Activated CD4-positive, alpha-beta memory T cell treated with anti-CD3 and anti-CD28 coated beads for 36 hours (primary cell): ENCODE measurements at regions not wholly inside any gene's neighbourhood (a gene's known extent, or its start where the extent isn't known, plus 50 kb on each side); places are given as distances from the start of the nearest gene placed in this dataset.

ENCODE experiments used
- CTCF ChIA-PET: fragments of 350-600 bp; sonication (Branson Sonifier 250); formaldehyde crosslinking; loops from one replicate; lab custom pipeline; 2021; ENCODE audit warnings: antibody characterized with exemption, inconsistent platforms; lab: Charles Lee
- POLR2A ChIA-PET: fragments of 350-600 bp; sonication (Branson Sonifier 250); formaldehyde crosslinking; loops from one replicate; lab custom pipeline; 2021; ENCODE audit warnings: antibody characterized with exemption; lab: Charles Lee
- DNase-seq: peaks from one replicate; pipeline ENCODE4 v3.0.0-alpha.2; 2020
- H3K27ac Mint-ChIP-seq: one replicate; pipeline ENCODE4 v1.8.0; 2021; ENCODE audit warnings: mixed read lengths
- H3K27me3 Mint-ChIP-seq: one replicate; pipeline ENCODE4 v1.8.0; 2021; ENCODE audit warnings: mixed read lengths
- H3K36me3 Mint-ChIP-seq: one replicate; pipeline ENCODE4 v1.8.0; 2021; ENCODE audit warnings: mixed read lengths
- H3K4me1 Mint-ChIP-seq: one replicate; pipeline ENCODE4 v1.8.0; 2021; ENCODE audit warnings: low read depth, mixed read lengths
- H3K4me3 Mint-ChIP-seq: one replicate; pipeline ENCODE4 v1.8.0; 2021; ENCODE audit warnings: mild to moderate bottlenecking, mixed read lengths
- H3K9me3 Mint-ChIP-seq: one replicate; pipeline ENCODE4 v1.8.0; 2021; ENCODE audit warnings: mixed read lengths
- intact Hi-C: fragments of 100-400 bp; cut with micrococcal nuclease; formaldehyde crosslinking; loops from one replicate; pipeline ENCODE4 v1.15.1; 2023

- Mint-ChIP-seq H3K4me3 (no peak overlapping the region), H3K4me1 (no peaks in the 10 kb centered on the region), H3K27me3 (no peaks in the 10 kb centered on the region), H3K27ac (no peak overlapping the region), H3K9me3 (peaks cover 43% of the 10 kb centered on the region), H3K36me3 (no peaks in the 10 kb centered on the region)
- intact Hi-C loops: no loop called here
- POLR2A ChIA-PET: no interaction called here
- DNase-seq: no peak
- CTCF ChIA-PET: no interaction called here
These were observed 136.1 kb upstream of the ELAVL2 start for GRCh38 chr9:23962101-23962500.

DNA sequence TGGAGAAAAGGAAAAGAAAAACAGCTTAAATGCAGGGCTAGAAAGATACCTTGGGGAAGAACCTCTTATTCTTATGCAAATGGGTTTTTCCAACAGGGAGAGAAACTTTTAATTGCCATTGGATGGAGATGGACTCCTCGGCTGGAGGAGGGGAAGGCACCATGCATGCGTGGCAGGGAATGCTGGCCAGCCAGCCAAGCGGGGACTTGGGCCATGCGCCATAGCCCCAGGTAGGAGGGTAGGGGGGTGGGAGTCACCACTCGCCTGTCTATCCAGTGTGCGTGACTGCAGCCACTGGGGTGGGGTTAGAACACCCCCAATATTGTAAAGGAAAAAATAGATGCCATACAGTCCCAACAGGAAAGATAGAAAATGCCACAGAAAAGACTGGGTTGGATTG, 119.9 kb upstream of the ELAVL2 start:
- ChIA-PET POLR2A (no interaction called here), CTCF (no interaction called here)
- H3K27me3 Mint-ChIP-seq: no peaks in the 10 kb centered on the region
- no peaks in the 10 kb centered on the region for H3K4me1 Mint-ChIP-seq
- DNase-seq: no peak
- H3K36me3 Mint-ChIP-seq: no peaks in the 10 kb centered on the region
- no peak overlapping the region for H3K27ac Mint-ChIP-seq
- intact Hi-C loops: no loop called here
- peaks cover 22% of the 10 kb centered on the region for H3K9me3 Mint-ChIP-seq
- no peak overlapping the region for H3K4me3 Mint-ChIP-seq

- Mint-ChIP-seq H3K27me3 (no peaks in the 10 kb centered on the region), H3K9me3 (peaks cover 17% of the 10 kb centered on the region), H3K4me3 (no peak overlapping the region), H3K27ac (no peak overlapping the region), H3K4me1 (no peaks in the 10 kb centered on the region), H3K36me3 (no peaks in the 10 kb centered on the region)
- POLR2A ChIA-PET: no interaction called here
- intact Hi-C loops: no loop called here
- no peak for DNase-seq
- CTCF ChIA-PET: no interaction called here
These were observed 115.0 kb upstream of the ELAVL2 start for GRCh38 chr9:23941051-23941450.

GRCh38 chr9:23938908-23939307, 112.9 kb upstream of the ELAVL2 start:
- intact Hi-C loops: no loop called here
- ChIA-PET CTCF (no interaction called here), POLR2A (no interaction called here)
- no peaks in the 10 kb centered on the region for H3K4me1 Mint-ChIP-seq
- DNase-seq: no peak
- H3K36me3 Mint-ChIP-seq: no peaks in the 10 kb centered on the region
- peaks cover 16% of the 10 kb centered on the region for H3K9me3 Mint-ChIP-seq
- H3K4me3 Mint-ChIP-seq: no peak overlapping the region
- H3K27ac Mint-ChIP-seq: no peak overlapping the region
- H3K27me3 Mint-ChIP-seq: no peaks in the 10 kb centered on the region

DNA sequence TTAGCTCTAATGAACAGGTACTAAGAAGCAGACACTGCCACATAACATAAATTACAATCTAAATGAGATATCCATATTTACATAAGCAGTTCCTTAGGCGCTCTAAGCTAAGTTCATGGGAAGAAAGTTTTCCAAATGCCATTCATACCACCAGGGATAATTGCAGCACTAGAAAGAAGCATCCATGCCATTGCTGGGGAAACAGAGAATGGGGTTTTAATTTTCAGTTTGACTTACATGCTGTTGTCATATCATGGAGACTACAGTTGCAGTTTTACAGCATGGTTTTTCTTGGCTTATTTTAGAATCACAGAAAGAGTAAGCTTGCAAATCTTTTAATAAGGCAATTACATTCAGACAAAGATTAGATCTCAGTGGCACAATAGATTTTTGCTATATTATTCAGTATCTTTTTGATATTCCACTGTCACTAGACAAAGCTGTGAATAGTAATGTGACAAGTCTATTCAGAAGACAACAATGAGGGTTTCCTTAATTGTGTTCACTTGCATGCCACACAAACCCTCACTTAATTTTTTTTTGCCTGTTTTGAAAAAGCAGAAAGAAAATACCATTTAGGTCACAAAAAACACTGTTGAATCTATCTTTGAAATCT, 108.4 kb upstream of the ELAVL2 start:
- ChIA-PET POLR2A (no interaction called here), CTCF (no interaction called here)
- Mint-ChIP-seq H3K4me3 (no peak overlapping the region), H3K36me3 (no peaks in the 10 kb centered on the region), H3K4me1 (no peaks in the 10 kb centered on the region), H3K27ac (no peak overlapping the region), H3K9me3 (peaks cover 2% of the 10 kb centered on the region), H3K27me3 (no peaks in the 10 kb centered on the region)
- no peak for DNase-seq
- intact Hi-C loops: no loop called here

GRCh38 chr9:23933348-23933747, 107.3 kb upstream of the ELAVL2 start:
- Mint-ChIP-seq H3K27me3 (no peaks in the 10 kb centered on the region), H3K9me3 (peaks cover 4% of the 10 kb centered on the region), H3K4me1 (no peaks in the 10 kb centered on the region), H3K4me3 (no peak overlapping the region), H3K27ac (no peak overlapping the region), H3K36me3 (no peaks in the 10 kb centered on the region)
- ChIA-PET CTCF (no interaction called here), POLR2A (interaction anchor here (0.5 kb wide), 1 partner anchor 101 kb away, joined by 3 read pairs; no protein-coding TSS in a partner anchor)
- intact Hi-C loops: no loop called here
- no peak for DNase-seq

GRCh38 chr9:23926368-23926767, 100.3 kb upstream of the ELAVL2 start:
- H3K27ac Mint-ChIP-seq: no peak overlapping the region
- CTCF ChIA-PET: no interaction called here
- H3K9me3 Mint-ChIP-seq: peaks cover 11% of the 10 kb centered on the region
- H3K36me3 Mint-ChIP-seq: no peaks in the 10 kb centered on the region
- intact Hi-C loops: no loop called here
- H3K4me3 Mint-ChIP-seq: no peak overlapping the region
- no peak for DNase-seq
- no peaks in the 10 kb centered on the region for H3K4me1 Mint-ChIP-seq
- POLR2A ChIA-PET: no interaction called here
- no peaks in the 10 kb centered on the region for H3K27me3 Mint-ChIP-seq

DNA sequence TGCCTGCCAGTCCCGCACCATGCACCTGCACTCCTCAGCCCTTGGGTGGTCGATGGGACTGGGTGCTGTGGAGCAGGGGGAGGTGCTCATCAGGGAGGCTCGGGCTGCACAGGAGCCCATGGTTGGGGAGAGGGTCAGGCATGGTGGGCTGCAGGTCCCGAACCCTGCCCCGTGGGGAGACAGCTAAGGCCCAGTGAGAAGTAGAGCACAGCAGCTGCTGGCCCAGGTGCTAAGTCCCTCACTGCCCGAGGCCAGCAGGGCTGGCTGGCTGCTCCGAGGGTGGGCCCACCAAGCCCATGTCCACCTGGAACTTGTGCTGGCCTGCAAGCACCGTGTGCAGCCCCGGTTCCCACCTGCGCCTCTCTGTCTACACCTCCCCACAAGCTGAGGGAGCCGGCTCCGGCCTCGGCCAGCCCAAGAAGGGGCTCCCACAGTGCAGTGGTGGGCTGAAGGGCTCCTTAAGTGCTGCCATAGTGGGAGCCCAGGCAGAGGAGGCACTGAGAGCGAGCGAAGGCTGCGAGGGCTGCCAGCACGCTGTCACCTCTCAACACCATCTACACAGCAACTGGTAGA, 88.5 kb upstream of the ELAVL2 start:
- Mint-ChIP-seq H3K4me3 (no peak overlapping the region), H3K9me3 (peaks cover 18% of the 10 kb centered on the region), H3K4me1 (no peaks in the 10 kb centered on the region), H3K27me3 (no peaks in the 10 kb centered on the region), H3K27ac (no peak overlapping the region), H3K36me3 (no peaks in the 10 kb centered on the region)
- CTCF ChIA-PET: no interaction called here
- intact Hi-C loops: no loop called here
- DNase-seq: no peak
- POLR2A ChIA-PET: no interaction called here

- no peak overlapping the region for H3K4me3 Mint-ChIP-seq
- no peaks in the 10 kb centered on the region for H3K4me1 Mint-ChIP-seq
- CTCF ChIA-PET: no interaction called here
- no peaks in the 10 kb centered on the region for H3K27me3 Mint-ChIP-seq
- DNase-seq: no peak
- intact Hi-C loops: no loop called here
- no peaks in the 10 kb centered on the region for H3K36me3 Mint-ChIP-seq
- peaks cover 4% of the 10 kb centered on the region for H3K9me3 Mint-ChIP-seq
- no peak overlapping the region for H3K27ac Mint-ChIP-seq
- POLR2A ChIA-PET: no interaction called here
These were observed 81.3 kb upstream of the ELAVL2 start for GRCh38 chr9:23907343-23907742.

DNA sequence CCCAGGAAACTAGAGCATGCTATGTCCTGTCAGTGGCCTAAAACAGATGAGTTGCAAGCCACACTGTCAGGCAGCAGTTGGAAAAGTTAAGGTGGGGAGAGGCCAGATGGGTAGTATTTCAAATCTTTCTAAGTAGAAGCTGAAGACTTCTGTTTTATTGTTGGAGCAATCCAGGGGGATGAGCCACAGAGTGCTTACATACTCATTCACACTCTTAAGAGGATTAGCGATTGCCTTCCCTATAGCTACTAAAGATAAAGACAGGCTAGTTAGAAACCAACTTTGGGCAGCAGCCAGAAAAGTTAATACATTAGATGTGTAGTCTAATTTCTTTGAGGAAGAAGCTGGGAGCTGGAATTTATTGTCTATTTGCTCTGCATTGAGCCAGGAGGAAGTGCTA, 61.7 kb upstream of the ELAVL2 start:
- Mint-ChIP-seq H3K27ac (no peak overlapping the region), H3K4me1 (no peaks in the 10 kb centered on the region), H3K9me3 (peaks cover 31% of the 10 kb centered on the region), H3K4me3 (no peak overlapping the region), H3K27me3 (no peaks in the 10 kb centered on the region), H3K36me3 (no peaks in the 10 kb centered on the region)
- CTCF ChIA-PET: no interaction called here
- intact Hi-C loops: no loop called here
- DNase-seq: no peak
- POLR2A ChIA-PET: no interaction called here
